SK-N-SH treated with all-trans-retinoic acid at 6 μM for 48 hours (cell line): ENCODE measurements at regions not wholly inside any gene's neighbourhood (a gene's known extent, or its start where the extent isn't known, plus 50 kb on each side); places are given as distances from the start of the nearest gene placed in this dataset.

ENCODE experiments used
- ARNTL ChIP-seq: fragments of 450-650 bp; formaldehyde crosslinking; IDR thresholded peaks from 2 replicates; pipeline ENCODE4 v1.5.0; 2020; ENCODE audit warnings: low read depth, mild to moderate bottlenecking, moderate library complexity, borderline replicate concordance
- CSDC2 ChIP-seq: fragments of 250-450 bp; sonication (Bioruptor Pico); IDR thresholded peaks from 2 replicates; pipeline ENCODE4 v1.5.0; 2020; ENCODE audit warnings: mild to moderate bottlenecking, moderate library complexity
- ESRRG ChIP-seq: fragments of 250-450 bp; sonication (Bioruptor Pico); IDR thresholded peaks from 2 replicates; pipeline ENCODE4 v1.6.1; 2021; ENCODE audit warnings: mild to moderate bottlenecking
- ISL1 ChIP-seq: fragments of 250-450 bp; sonication (Bioruptor Pico); IDR thresholded peaks from 2 replicates; pipeline ENCODE4 v2.1.2; 2022; ENCODE audit warnings: mild to moderate bottlenecking, moderate library complexity
- TOX ChIP-seq: fragments of 250-450 bp; sonication (Bioruptor Pico); IDR thresholded peaks from 2 replicates; pipeline ENCODE4 v1.8.0; 2021; ENCODE audit warnings: mild to moderate bottlenecking, moderate library complexity, borderline replicate concordance
- ZC3H10 ChIP-seq: fragments of 250-450 bp; sonication (Bioruptor Pico); IDR thresholded peaks from 2 replicates; pipeline ENCODE4 v1.5.1; 2021; ENCODE audit warnings: mild to moderate bottlenecking, moderate library complexity
- ZFP3 ChIP-seq: fragments of 250-450 bp; sonication (Bioruptor Pico); IDR thresholded peaks from 2 replicates; pipeline ENCODE4 v1.5.0; 2020; ENCODE audit warnings: mild to moderate bottlenecking, moderate library complexity
- ZNF565 ChIP-seq: fragments of 450-650 bp; formaldehyde crosslinking; conservative IDR thresholded peaks from 2 replicates; pipeline ENCODE4 v1.5.0; 2020; ENCODE audit warnings: low read depth, mild to moderate bottlenecking, moderate library complexity
- TF ChIP-seq, protein P1 (sequence below): fragments of 250-450 bp; sonication (Bioruptor Pico); IDR thresholded peaks from 2 replicates; pipeline ENCODE4 v1.5.0; 2020; ENCODE audit warnings: mild to moderate bottlenecking, moderate library complexity
- TF ChIP-seq, protein P2 (sequence below): fragments of 250-450 bp; sonication (Bioruptor Pico); IDR thresholded peaks from 2 replicates; pipeline ENCODE4 v1.8.0; 2020; ENCODE audit warnings: mild to moderate bottlenecking, moderate library complexity, borderline replicate concordance

DNA sequence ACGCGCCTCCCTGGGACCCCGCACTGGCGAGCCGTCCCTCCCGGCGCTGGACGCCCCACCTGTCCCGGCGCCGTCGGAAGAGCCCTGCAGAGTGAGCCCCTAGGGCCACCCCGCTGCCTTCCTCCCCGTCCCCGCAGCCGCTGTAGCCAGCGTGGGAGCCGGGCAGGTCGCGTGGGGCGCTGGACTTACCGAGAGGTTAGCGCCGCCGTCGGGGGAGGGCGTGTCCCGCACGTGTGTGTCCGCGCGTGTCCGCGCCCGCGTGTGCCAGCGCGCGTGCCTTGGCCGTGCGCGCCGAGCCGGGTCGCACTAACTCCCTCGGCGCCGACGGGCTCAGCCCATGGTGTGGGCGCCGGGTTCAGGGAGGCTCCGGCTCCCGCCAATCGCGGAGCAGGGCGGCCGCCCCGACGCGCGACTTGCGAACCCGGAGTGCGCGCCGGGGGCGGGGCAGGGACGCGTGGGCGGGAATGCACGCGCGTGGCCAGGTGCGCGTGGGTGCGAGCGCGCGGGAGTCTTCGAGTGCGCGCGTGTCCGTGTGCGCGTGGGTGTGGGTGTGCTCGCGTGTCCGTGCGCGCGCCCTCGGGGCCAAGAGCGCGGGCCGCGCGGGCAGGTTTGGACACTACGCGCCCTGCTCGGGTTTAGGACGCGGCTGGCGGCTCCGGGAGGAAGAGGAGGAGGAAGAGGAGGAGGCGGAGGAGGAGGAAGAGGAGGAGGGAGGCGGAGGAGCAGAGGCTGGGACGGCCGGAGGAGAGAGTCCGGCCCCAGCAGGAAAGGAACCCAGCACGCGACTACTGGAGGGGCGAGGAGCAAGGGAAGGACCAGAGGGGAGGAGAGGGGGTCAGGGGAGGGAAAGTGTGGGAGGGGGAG lies 145.2 kb upstream of the ETS2 start:
- TF ChIP-seq ZNF565 (CRISPR knock-in tag) (no peak), ZC3H10 (CRISPR knock-in tag) (no peak), ARNTL (CRISPR knock-in tag) (no peak), ESRRG (CRISPR knock-in tag) (no peak), ZFP3 (CRISPR knock-in tag) (no peak), ISL1 (no peak), TOX (CRISPR knock-in tag) (no peak), CSDC2 (CRISPR knock-in tag) (no peak)
- TF ChIP-seq, protein P1, sequence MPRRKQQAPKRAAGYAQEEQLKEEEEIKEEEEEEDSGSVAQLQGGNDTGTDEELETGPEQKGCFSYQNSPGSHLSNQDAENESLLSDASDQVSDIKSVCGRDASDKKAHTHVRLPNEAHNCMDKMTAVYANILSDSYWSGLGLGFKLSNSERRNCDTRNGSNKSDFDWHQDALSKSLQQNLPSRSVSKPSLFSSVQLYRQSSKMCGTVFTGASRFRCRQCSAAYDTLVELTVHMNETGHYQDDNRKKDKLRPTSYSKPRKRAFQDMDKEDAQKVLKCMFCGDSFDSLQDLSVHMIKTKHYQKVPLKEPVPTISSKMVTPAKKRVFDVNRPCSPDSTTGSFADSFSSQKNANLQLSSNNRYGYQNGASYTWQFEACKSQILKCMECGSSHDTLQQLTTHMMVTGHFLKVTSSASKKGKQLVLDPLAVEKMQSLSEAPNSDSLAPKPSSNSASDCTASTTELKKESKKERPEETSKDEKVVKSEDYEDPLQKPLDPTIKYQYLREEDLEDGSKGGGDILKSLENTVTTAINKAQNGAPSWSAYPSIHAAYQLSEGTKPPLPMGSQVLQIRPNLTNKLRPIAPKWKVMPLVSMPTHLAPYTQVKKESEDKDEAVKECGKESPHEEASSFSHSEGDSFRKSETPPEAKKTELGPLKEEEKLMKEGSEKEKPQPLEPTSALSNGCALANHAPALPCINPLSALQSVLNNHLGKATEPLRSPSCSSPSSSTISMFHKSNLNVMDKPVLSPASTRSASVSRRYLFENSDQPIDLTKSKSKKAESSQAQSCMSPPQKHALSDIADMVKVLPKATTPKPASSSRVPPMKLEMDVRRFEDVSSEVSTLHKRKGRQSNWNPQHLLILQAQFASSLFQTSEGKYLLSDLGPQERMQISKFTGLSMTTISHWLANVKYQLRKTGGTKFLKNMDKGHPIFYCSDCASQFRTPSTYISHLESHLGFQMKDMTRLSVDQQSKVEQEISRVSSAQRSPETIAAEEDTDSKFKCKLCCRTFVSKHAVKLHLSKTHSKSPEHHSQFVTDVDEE (CRISPR knock-in tag): no peak
- TF ChIP-seq, protein P2, sequence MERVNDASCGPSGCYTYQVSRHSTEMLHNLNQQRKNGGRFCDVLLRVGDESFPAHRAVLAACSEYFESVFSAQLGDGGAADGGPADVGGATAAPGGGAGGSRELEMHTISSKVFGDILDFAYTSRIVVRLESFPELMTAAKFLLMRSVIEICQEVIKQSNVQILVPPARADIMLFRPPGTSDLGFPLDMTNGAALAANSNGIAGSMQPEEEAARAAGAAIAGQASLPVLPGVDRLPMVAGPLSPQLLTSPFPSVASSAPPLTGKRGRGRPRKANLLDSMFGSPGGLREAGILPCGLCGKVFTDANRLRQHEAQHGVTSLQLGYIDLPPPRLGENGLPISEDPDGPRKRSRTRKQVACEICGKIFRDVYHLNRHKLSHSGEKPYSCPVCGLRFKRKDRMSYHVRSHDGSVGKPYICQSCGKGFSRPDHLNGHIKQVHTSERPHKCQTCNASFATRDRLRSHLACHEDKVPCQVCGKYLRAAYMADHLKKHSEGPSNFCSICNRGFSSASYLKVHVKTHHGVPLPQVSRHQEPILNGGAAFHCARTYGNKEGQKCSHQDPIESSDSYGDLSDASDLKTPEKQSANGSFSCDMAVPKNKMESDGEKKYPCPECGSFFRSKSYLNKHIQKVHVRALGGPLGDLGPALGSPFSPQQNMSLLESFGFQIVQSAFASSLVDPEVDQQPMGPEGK (CRISPR knock-in tag): no peak
